Osteoblast (primary cell): ENCODE measurements at regions not wholly inside any gene's neighbourhood (a gene's known extent, or its start where the extent isn't known, plus 50 kb on each side); places are given as distances from the start of the nearest gene placed in this dataset.

ENCODE experiments used
- DNase-seq: peaks from one replicate; pipeline ENCODE4 v3.0.0; 2011; ENCODE audit warnings: low spot score, mixed read lengths; ENCODE audit not compliant: insufficient read length; ENCODE audit errors: missing footprints
- H2AFZ ChIP-seq: 2 replicates; pipeline ENCODE4 v1.6.0; 2011; ENCODE audit warnings: mild to moderate bottlenecking, low read length
- H3K27ac ChIP-seq: 2 replicates; pipeline ENCODE4 v1.5.1; 2011; ENCODE audit warnings: mild to moderate bottlenecking, low read depth, low read length, moderate library complexity
- H3K27me3 ChIP-seq: 2 replicates; pipeline ENCODE4 v1.6.0; 2012; ENCODE audit warnings: mild to moderate bottlenecking, control low read depth, inconsistent platforms, low read length, moderate library complexity; ENCODE audit not compliant: insufficient read depth
- H3K36me3 ChIP-seq: 2 replicates; pipeline ENCODE4 v1.5.1; 2011; ENCODE audit warnings: mild to moderate bottlenecking, low read length, control low read depth, moderate library complexity; ENCODE audit not compliant: insufficient read depth
- H3K4me1 ChIP-seq: 2 replicates; pipeline ENCODE4 v1.5.1; 2011; ENCODE audit warnings: mild to moderate bottlenecking, low read length, control low read depth, moderate library complexity; ENCODE audit not compliant: insufficient read depth
- H3K4me2 ChIP-seq: 2 replicates; pipeline ENCODE4 v1.6.0; 2011; ENCODE audit warnings: mild to moderate bottlenecking, low read length; ENCODE audit not compliant: insufficient read depth
- H3K4me3 ChIP-seq: fragments of 200-600 bp; sonication (generic); 3 replicates; pipeline ENCODE4 v1.5.1; 2012; ENCODE audit warnings: mild to moderate bottlenecking, low read length, inconsistent platforms; ENCODE audit not compliant: insufficient read depth
- H3K79me2 ChIP-seq: 2 replicates; pipeline ENCODE4 v1.6.0; 2012; ENCODE audit warnings: mild to moderate bottlenecking, low read length, control low read depth, inconsistent platforms; ENCODE audit not compliant: insufficient read depth
- H3K9me3 ChIP-seq: 2 replicates; pipeline ENCODE4 v1.5.1; 2011; ENCODE audit warnings: low read depth, low read length, control low read depth
- H4K20me1 ChIP-seq: 2 replicates; pipeline ENCODE4 v1.6.0; 2012; ENCODE audit warnings: mild to moderate bottlenecking, low read length, control low read depth; ENCODE audit not compliant: insufficient read depth
- CTCF ChIP-seq: IDR thresholded peaks from 2 replicates; pipeline ENCODE4 v1.5.1; 2011; ENCODE audit warnings: mild to moderate bottlenecking, low read depth, low read length, moderate library complexity; ENCODE audit errors: extremely low read depth

GRCh38 chr6:159510141-159510540 is 182.9 kb downstream of the SOD2 start:
- no peaks in the 10 kb centered on the region for H3K36me3 ChIP-seq
- no peak overlapping the region for H3K4me3 ChIP-seq
- no peaks in the 10 kb centered on the region for H3K4me1 ChIP-seq
- DNase-seq: no peak
- no peaks in the 10 kb centered on the region for H3K9me3 ChIP-seq
- no peaks in the 10 kb centered on the region for H3K27me3 ChIP-seq
- H4K20me1 ChIP-seq: no peaks in the 10 kb centered on the region
- no peak overlapping the region for H3K4me2 ChIP-seq
- TF ChIP-seq CTCF: no peak
- H3K79me2 ChIP-seq: no peaks in the 10 kb centered on the region
- H3K27ac ChIP-seq: no peak overlapping the region
- H2AFZ ChIP-seq: no peak overlapping the region

GRCh38 chr6:159508931-159509330 is 184.1 kb downstream of the SOD2 start:
- Histone ChIP-seq H3K4me3 (no peak overlapping the region), H3K36me3 (no peaks in the 10 kb centered on the region), H4K20me1 (no peaks in the 10 kb centered on the region), H3K4me1 (no peaks in the 10 kb centered on the region), H3K9me3 (no peaks in the 10 kb centered on the region), H2AFZ (no peak overlapping the region), H3K27ac (no peak overlapping the region), H3K4me2 (no peak overlapping the region), H3K79me2 (no peaks in the 10 kb centered on the region), H3K27me3 (no peaks in the 10 kb centered on the region)
- DNase-seq: no peak
- no peak for TF ChIP-seq CTCF

- Histone ChIP-seq H3K27ac (no peak overlapping the region), H4K20me1 (no peaks in the 10 kb centered on the region), H3K79me2 (no peaks in the 10 kb centered on the region), H3K4me3 (no peak overlapping the region), H3K4me2 (no peak overlapping the region), H3K4me1 (no peaks in the 10 kb centered on the region), H3K36me3 (no peaks in the 10 kb centered on the region), H3K9me3 (no peaks in the 10 kb centered on the region), H3K27me3 (no peaks in the 10 kb centered on the region), H2AFZ (no peak overlapping the region)
- DNase-seq: no peak
- TF ChIP-seq CTCF: no peak
Observed at GRCh38 chr6:159506048-159506447, 187.0 kb downstream of the SOD2 start.

- TF ChIP-seq CTCF: no peak
- no peaks in the 10 kb centered on the region for H3K27me3 ChIP-seq
- H3K9me3 ChIP-seq: no peaks in the 10 kb centered on the region
- H3K36me3 ChIP-seq: no peaks in the 10 kb centered on the region
- H4K20me1 ChIP-seq: no peaks in the 10 kb centered on the region
- no peaks in the 10 kb centered on the region for H3K4me1 ChIP-seq
- no peak overlapping the region for H3K4me3 ChIP-seq
- no peak overlapping the region for H3K4me2 ChIP-seq
- H3K27ac ChIP-seq: no peak overlapping the region
- no peak overlapping the region for H2AFZ ChIP-seq
- no peak for DNase-seq
- H3K79me2 ChIP-seq: no peaks in the 10 kb centered on the region
Observed at GRCh38 chr6:159505140-159505922, 187.7 kb downstream of the SOD2 start.
